Thyroid gland (tissue), 4 donors: ENCODE measurements at regions not wholly inside any gene's neighbourhood (a gene's known extent, or its start where the extent isn't known, plus 50 kb on each side); places are given as distances from the start of the nearest gene placed in this dataset.

Experiments used
- CTCF ChIP-seq, 6 experiments: fragments of 200-600 bp in 3 of 6; fragments of 450-650 bp in 3 of 6; sonication (generic) in 3 of 6; IDR thresholded peaks; one replicate each; pipeline ENCODE4 v1.5.1; 2016 to 2019; ENCODE audit warnings: antibody characterized with exemption in 6 of 6, mild to moderate bottlenecking in 2 of 6, inconsistent platforms in 1 of 6, moderate library complexity in 1 of 6
- POLR2A ChIP-seq, 2 donors: fragments of 450-650 bp; IDR thresholded peaks; one replicate each; pipeline ENCODE4 v1.6.1; 2017; ENCODE audit warnings: antibody characterized with exemption in 2 of 2, mild to moderate bottlenecking in 2 of 2, moderate library complexity in 1 of 2

DNA sequence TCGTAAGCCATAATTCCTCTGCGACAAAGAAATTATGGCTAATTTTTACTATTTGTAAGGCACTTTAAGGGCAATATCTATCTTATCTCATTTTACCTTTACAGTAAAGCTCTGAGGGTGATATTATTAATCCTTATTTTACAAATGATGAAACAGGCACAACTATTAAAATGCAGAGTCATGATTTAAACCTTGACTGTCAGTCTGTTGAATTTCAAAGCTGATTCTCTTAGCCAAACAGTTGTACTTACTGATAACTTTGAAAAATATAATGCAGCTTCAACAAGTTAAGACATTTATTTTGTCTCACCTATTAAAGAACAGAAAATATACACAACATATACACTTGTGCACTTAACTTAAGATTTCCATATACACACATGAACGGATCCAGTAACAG lies 88.2 kb downstream of the SMPDL3A start:
- TF ChIP-seq CTCF (IDR thresholded peaks at IDR 0.05) (no peak), POLR2A (IDR thresholded peaks at IDR 0.05) (no peak)
